Adipocyte (in vitro differentiated cells): ENCODE measurements at regions not wholly inside any gene's neighbourhood (a gene's known extent, or its start where the extent isn't known, plus 50 kb on each side); places are given as distances from the start of the nearest gene placed in this dataset.

Experiments
- DNase-seq: peaks from one replicate; pipeline ENCODE4 v3.0.0-alpha.2; 2015; ENCODE audit warnings: low read depth
- H3K27me3 ChIP-seq: replicated peaks from 2 replicates; pipeline ENCODE4 v1.7.0; 2013; ENCODE audit warnings: mild to moderate bottlenecking, low read length, moderate library complexity; ENCODE audit not compliant: control insufficient read depth, insufficient read depth
- H3K36me3 ChIP-seq: 2 replicates; pipeline ENCODE4 v1.7.0; 2013; ENCODE audit warnings: low read length, mild to moderate bottlenecking, moderate library complexity; ENCODE audit not compliant: control insufficient read depth, insufficient read depth, severe bottlenecking
- H3K4me1 ChIP-seq: 2 replicates; pipeline ENCODE4 v1.7.0; 2013; ENCODE audit warnings: mild to moderate bottlenecking, low read length, moderate library complexity; ENCODE audit not compliant: control insufficient read depth, insufficient read depth
- H3K4me3 ChIP-seq: 2 replicates; pipeline ENCODE4 v1.7.0; 2013; ENCODE audit warnings: mild to moderate bottlenecking, low read length, moderate library complexity
- H3K9ac ChIP-seq: 2 replicates; pipeline ENCODE4 v1.7.0; 2013; ENCODE audit warnings: mild to moderate bottlenecking, low read length, moderate library complexity
- H3K9me3 ChIP-seq: 2 replicates; pipeline ENCODE4 v1.7.0; 2013; ENCODE audit warnings: mild to moderate bottlenecking, low read length, moderate library complexity; ENCODE audit not compliant: control insufficient read depth

DNA sequence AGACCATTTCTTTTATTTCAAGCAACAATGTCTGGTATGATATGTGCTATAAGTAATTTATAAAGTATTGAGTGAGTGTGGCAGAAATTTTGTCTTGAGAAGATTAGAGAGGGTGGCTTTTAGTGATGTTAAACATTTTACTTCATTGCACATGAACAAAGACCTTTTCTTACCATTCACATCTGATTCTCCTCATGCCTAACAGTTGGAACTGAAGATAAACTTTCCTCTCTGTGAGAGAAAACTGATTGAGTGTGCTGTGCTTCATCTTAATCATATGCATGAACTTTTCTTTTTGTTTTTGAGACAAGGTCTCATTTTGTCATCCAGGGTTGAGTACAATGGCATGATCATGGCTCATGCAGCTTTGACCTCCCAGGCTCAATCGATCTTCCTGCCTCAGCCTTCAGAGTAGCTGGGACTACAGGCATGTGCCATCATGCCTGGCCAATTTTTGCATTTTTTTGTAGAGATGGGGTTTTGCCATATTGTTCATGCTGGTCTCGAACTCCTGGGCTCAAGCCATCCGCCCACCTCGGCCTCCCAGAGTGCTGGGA, 377.7 kb upstream of the GOLIM4 start:
- Histone ChIP-seq H3K27me3 (no peaks in the 10 kb centered on the region), H3K9ac (no peak overlapping the region), H3K36me3 (no peaks in the 10 kb centered on the region), H3K4me1 (no peaks in the 10 kb centered on the region), H3K4me3 (no peak overlapping the region), H3K9me3 (no peaks in the 10 kb centered on the region)
- DNase-seq = no peak

DNA sequence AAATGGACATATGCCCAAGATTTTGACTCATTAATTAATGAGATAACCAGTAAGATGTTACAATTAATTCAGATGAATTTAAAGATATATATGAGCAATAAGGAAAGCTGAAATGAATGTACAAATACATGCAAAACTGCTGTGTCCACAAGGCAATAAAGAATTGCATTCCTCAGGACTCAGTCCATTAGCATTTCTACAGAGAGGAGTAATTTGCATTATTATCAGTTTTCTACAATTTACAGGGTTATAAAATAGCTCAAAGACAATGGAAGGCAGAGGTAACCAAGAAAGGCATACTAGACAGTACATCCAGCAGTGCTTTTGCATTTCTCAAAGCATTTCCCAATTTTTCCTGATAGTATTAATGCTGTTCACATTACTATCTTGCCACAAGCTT, 377.1 kb upstream of the GOLIM4 start:
- H3K36me3 ChIP-seq = no peaks in the 10 kb centered on the region
- H3K4me1 ChIP-seq = no peaks in the 10 kb centered on the region
- no peak for DNase-seq
- H3K27me3 ChIP-seq = no peaks in the 10 kb centered on the region
- no peak overlapping the region for H3K4me3 ChIP-seq
- no peak overlapping the region for H3K9ac ChIP-seq
- H3K9me3 ChIP-seq = no peaks in the 10 kb centered on the region

DNA sequence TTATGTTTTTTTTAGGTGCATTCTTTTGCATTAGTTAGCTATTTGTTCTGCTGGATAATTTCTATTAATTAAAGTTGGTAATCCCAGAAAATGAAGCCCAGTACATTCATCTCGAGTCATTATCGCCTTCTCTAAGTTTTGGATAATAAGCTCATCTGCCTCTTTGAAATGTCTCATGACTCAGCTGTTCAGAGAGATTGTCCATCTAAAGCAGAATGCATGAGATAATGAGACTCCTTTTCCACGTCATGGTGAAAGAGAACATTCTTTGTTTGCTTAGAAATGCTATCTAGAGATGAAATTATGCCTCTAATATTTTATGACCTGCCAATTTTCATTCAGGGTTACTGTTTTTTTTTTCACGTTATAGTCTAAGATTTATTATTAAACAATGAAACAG, 374.7 kb upstream of the GOLIM4 start:
- Histone ChIP-seq H3K9ac (no peak overlapping the region), H3K36me3 (no peaks in the 10 kb centered on the region), H3K27me3 (no peaks in the 10 kb centered on the region), H3K9me3 (no peaks in the 10 kb centered on the region), H3K4me3 (no peak overlapping the region), H3K4me1 (no peaks in the 10 kb centered on the region)
- no peak for DNase-seq

DNA sequence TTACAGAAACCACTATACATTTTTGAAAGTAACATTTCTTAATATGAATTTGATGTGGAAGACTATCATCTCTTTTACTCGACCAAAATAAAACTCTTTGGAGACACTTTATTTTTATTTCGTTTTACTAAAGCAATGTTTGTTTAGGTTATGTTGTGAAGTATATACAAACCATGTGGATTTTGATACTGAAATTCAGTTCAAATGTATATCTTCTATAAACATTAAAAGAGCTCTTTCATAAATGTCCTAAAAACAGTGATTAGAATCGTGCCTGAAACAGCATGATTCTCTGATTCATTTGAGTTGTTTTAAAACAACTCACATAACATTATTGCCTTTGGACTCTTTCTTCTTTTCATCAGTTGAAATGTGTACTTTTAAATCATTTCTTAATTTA, 373.7 kb upstream of the GOLIM4 start:
- Histone ChIP-seq H3K27me3 (no peaks in the 10 kb centered on the region), H3K9ac (no peak overlapping the region), H3K4me3 (no peak overlapping the region), H3K4me1 (no peaks in the 10 kb centered on the region), H3K36me3 (no peaks in the 10 kb centered on the region), H3K9me3 (no peaks in the 10 kb centered on the region)
- no peak for DNase-seq

DNA sequence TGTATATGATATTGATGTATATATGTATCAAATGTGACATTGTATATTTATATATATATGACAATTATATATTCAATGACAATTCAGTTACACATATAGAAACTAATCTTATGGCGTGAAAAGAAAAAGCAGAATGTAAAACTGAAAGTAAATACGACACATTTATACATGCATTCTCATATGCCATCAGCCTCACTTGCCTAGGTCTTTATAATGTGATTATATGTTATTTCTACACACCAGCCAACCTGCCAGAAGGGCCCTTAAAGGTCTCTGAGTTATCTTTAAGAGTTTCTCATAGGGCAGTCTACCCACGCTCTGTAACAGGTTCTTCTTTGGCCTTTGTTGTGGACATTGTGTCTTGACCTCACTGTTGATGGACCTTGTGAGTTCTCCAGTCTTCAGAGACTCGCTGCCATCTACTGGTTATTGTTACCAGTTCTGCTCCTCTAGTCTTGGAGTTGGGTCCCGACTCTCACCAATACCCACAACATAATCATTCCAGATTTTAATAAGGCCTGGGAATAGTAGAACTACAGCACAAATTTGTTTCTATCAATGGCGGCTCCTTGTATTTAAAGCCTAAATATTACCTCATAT, 371.5 kb upstream of the GOLIM4 start:
- peak; percentile 85 for DNase-seq
- H3K36me3 ChIP-seq = no peaks in the 10 kb centered on the region
- H3K27me3 ChIP-seq = no peaks in the 10 kb centered on the region
- no peaks in the 10 kb centered on the region for H3K4me1 ChIP-seq
- no peak overlapping the region for H3K9ac ChIP-seq
- no peaks in the 10 kb centered on the region for H3K9me3 ChIP-seq
- no peak overlapping the region for H3K4me3 ChIP-seq

DNA sequence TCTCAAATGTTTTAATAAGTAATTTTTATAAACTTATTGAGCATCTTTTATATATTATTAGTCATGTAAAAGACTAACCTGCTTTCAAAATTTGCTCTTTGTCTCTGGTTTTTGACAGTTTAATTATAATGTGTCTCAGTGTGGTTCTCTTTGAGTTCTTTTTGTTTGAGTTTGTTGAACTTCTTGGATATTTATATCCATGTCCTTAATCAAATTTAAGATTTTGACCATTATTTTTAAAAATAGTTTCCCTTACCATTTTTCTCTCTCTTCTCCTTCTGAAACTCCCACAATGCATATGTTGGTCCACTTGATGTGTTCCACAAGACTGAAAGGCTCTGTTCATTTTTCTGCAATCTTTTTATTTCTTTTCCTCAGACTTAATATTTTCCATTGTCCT, 366.1 kb upstream of the GOLIM4 start:
- no peak for DNase-seq
- no peak overlapping the region for H3K4me3 ChIP-seq
- no peaks in the 10 kb centered on the region for H3K36me3 ChIP-seq
- no peaks in the 10 kb centered on the region for H3K27me3 ChIP-seq
- no peak overlapping the region for H3K9ac ChIP-seq
- H3K4me1 ChIP-seq = no peaks in the 10 kb centered on the region
- H3K9me3 ChIP-seq = peaks cover 2% of the 10 kb centered on the region

DNA sequence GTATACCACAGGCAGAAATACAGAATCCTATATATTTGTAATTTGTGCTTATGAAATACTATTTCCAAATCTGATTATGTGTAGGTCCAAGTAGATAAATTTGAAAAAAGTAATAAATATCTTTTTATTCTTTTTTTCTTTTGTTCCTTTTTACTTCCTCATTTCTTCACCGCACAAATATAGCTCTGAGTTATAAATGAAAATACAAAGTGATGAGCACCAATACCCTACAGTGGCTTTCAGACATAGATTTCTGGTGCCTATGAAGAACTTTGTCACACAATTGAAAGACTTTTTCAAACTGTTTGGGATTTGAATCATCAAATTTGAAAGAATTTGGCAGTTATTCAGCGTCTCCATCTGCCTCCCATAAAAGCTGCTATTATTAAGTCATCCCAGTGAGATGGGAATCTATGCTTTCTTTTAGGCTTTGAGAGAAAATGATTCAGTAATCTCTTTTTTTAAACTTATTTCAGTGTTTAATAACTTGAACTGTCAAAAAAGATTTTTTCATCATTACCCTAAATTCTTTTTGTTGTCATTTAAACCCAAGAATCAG, 363.6 kb upstream of the GOLIM4 start:
- H3K9me3 ChIP-seq = peaks cover 2% of the 10 kb centered on the region
- no peak overlapping the region for H3K9ac ChIP-seq
- no peaks in the 10 kb centered on the region for H3K27me3 ChIP-seq
- H3K4me1 ChIP-seq = no peaks in the 10 kb centered on the region
- H3K36me3 ChIP-seq = no peaks in the 10 kb centered on the region
- DNase-seq = peak; percentile 58
- H3K4me3 ChIP-seq = no peak overlapping the region

DNA sequence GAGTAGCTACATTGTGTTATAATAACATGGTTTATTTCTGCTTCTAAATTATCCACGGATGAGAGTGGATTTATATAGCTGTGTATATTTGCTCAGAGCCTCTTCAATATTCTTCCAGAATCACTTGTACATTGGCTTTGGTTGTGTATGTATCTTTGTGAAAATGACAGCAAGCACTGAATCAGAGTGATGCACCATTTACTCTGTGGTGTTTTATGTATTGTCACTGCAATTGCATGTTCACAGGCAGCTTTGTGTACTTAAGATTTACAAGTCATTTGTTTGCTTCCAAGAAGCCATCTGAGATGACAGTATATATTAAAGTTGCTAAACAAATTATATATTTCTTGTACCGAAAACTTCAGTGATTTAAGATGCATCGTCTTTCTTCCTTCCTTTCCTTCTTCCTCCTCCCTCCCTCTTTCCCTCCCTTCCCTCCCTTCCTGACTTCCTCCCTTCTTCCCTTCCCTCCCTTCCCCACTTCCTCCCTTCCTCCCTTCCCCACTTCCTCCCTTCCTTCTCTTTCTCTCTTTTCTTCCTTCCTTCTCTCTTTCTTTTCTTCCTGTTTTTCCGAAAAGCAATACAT, 362.3 kb upstream of the GOLIM4 start:
- Histone ChIP-seq H3K4me3 (no peak overlapping the region), H3K9ac (no peak overlapping the region), H3K4me1 (no peaks in the 10 kb centered on the region), H3K36me3 (no peaks in the 10 kb centered on the region), H3K27me3 (no peaks in the 10 kb centered on the region), H3K9me3 (peaks cover 2% of the 10 kb centered on the region)
- no peak for DNase-seq

DNA sequence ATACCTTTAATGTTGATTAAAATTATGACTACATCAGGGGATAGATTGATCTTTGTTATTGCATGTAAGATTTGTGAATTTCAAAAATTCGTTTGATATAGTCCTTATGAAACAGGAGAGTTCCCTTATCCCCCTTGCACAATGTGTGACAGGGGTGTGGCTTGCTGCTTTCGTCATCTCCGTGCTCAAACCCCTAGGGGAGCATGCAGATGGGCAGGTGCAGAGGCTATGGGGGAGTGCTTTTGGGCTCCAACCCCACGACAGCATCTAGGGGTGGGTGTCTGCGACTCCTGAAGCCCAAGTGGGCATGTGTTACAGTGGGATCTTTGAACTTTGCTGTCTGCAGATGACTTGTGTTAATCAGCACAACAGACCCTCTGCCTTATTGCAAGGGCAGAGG, 360.1 kb upstream of the GOLIM4 start:
- no peak overlapping the region for H3K9ac ChIP-seq
- no peaks in the 10 kb centered on the region for H3K4me1 ChIP-seq
- no peak overlapping the region for H3K4me3 ChIP-seq
- no peaks in the 10 kb centered on the region for H3K27me3 ChIP-seq
- H3K36me3 ChIP-seq = no peaks in the 10 kb centered on the region
- no peak for DNase-seq
- H3K9me3 ChIP-seq = no peaks in the 10 kb centered on the region

DNA sequence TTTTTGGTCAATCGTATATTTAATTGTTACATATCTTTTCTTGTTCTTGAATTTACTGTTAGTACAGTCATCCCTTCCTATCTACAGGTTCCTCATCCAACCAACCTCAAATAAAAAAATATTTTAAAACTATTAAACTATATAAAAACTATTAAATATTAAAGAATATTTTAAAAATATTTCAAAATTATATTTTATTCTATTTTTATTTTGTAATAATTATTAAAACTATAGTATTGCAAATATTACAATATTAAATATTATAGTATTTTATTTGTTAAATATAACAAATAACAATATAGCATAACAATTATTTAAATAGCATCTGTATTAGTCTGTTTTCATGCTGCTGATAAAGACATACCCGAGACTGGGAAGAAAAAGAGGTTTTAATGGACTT, 357.9 kb upstream of the GOLIM4 start:
- Histone ChIP-seq H3K4me1 (no peaks in the 10 kb centered on the region), H3K9ac (no peak overlapping the region), H3K27me3 (no peaks in the 10 kb centered on the region), H3K36me3 (no peaks in the 10 kb centered on the region), H3K9me3 (no peaks in the 10 kb centered on the region), H3K4me3 (no peak overlapping the region)
- DNase-seq = no peak

DNA sequence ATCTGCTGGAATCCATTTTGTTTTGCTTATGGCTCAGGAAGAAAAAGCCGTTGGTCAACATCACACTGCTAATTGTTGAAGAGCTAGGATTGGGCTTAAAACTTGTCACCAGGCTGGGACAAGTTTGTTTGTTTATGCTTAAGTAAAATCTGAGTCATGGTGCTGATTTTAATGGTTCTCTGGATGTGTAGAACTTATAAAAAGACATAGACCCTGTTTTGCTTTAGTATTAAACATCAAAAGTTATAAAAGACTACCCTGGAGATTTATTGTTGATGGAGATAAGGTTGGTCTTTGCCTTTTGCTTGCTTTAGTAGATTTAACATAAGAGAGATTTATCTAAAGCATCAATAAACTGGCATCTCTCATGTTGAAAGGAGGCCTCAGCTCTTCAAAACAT, 348.2 kb upstream of the GOLIM4 start:
- H3K36me3 ChIP-seq = no peaks in the 10 kb centered on the region
- no peaks in the 10 kb centered on the region for H3K9me3 ChIP-seq
- H3K4me3 ChIP-seq = no peak overlapping the region
- H3K9ac ChIP-seq = no peak overlapping the region
- H3K27me3 ChIP-seq = peaks cover 6% of the 10 kb centered on the region
- no peaks in the 10 kb centered on the region for H3K4me1 ChIP-seq
- DNase-seq = no peak
